K562 (cell line): ENCODE measurements at regions not wholly inside any gene's neighbourhood (a gene's known extent, or its start where the extent isn't known, plus 50 kb on each side); places are given as distances from the start of the nearest gene placed in this dataset.

ENCODE experiments used
- ATAC-seq: fragments of 200-7000 bp; cut with Tn5 transposase; 3 replicates; pipeline ENCODE4 v1.9.1; 2020; ENCODE audit warnings: moderate library complexity
- BruUV-seq: library from RNA; stranded (reverse); fragments of 400-500 nt; replicated peaks from 2 replicates; lab custom pipeline; 2021; lab: Mats Ljungman, UMichigan
- CTCF ChIA-PET: fragments of 300-600 bp; formaldehyde crosslinking; extraction: SDS; loops from one replicate; lab custom pipeline; 2021; ENCODE audit warnings: low intra/inter-chr PET ratio; lab: Yijun Ruan, JAX
- POLR2A ChIA-PET: fragments of 300-600, 350-650 bp; sonication (Branson Sonifier 250); formaldehyde crosslinking; extraction: SDS; loops from one replicate; lab custom pipeline; 2021; ENCODE audit warnings: antibody characterized with exemption, inconsistent platforms; lab: Yijun Ruan, JAX
- DNase-seq, 4 experiments: peaks; one replicate each; pipeline versions ENCODE4 v3.0.0 to v3.0.0-alpha.2; 2011 to 2018; ENCODE audit warnings: low spot score in 3 of 4, mixed read lengths in 3 of 4; ENCODE audit errors: extremely low read depth in 1 of 4
- FAIRE-seq: peaks from 2 replicates; lab custom pipeline; 2011; peaks lifted over from hg19 to GRCh38; lab: Jason Lieb, UNC
- H2AFZ ChIP-seq: 2 replicates; pipeline ENCODE4 v1.6.0; 2011; ENCODE audit warnings: low read depth, low read length, control low read depth, inconsistent platforms
- H3K27ac ChIP-seq: fragments of 200-600 bp; 3 replicates; pipeline ENCODE4 v1.8.0; 2011; ENCODE audit warnings: low read depth, mild to moderate bottlenecking, control low read depth, inconsistent platforms, low read length, moderate library complexity, mixed read lengths; ENCODE audit errors: extremely low read depth
- H3K27me3 ChIP-seq, 2 experiments: fragments of 300-600 bp in 1 of 2; 2 replicates in 1 of 2; 3 replicates in 1 of 2; pipeline versions ENCODE4 v1.6.0 to v1.8.0; 2011; ENCODE audit warnings: inconsistent platforms in 2 of 2, low read length in 2 of 2, mild to moderate bottlenecking in 1 of 2, mixed read lengths in 1 of 2, moderate library complexity in 1 of 2; ENCODE audit not compliant: control insufficient read depth in 2 of 2, insufficient read depth in 2 of 2
- H3K36me3 ChIP-seq: fragments of 300-600 bp; 3 replicates; pipeline ENCODE4 v1.8.0; 2011; ENCODE audit warnings: mild to moderate bottlenecking, low read length, inconsistent platforms; ENCODE audit not compliant: control insufficient read depth, insufficient read depth
- H3K4me1 ChIP-seq, 2 experiments: fragments of 200-600 bp in 1 of 2; replicated peaks in 1 of 2; 2 replicates in 1 of 2; 3 replicates in 1 of 2; pipeline versions ENCODE4 v1.5.1 to v1.8.0; 2011; ENCODE audit warnings: inconsistent platforms in 2 of 2, low read length in 2 of 2, mild to moderate bottlenecking in 1 of 2, mixed read lengths in 1 of 2, moderate library complexity in 1 of 2; ENCODE audit not compliant: control insufficient read depth in 2 of 2, insufficient read depth in 2 of 2
- H3K4me2 ChIP-seq: 2 replicates; pipeline ENCODE4 v1.6.1; 2011; ENCODE audit warnings: low read length, control low read depth, inconsistent platforms, mixed read lengths; ENCODE audit not compliant: insufficient read depth
- H3K4me3 ChIP-seq: fragments of 200-600 bp; sonication (generic), shearing (Covaris generic); 2 replicates; pipeline ENCODE4 v1.5.1; 2016; ENCODE audit warnings: control low read depth, inconsistent platforms
- H3K79me2 ChIP-seq: fragments of 200-600 bp; 3 replicates; pipeline ENCODE4 v1.8.0; 2011; ENCODE audit warnings: low read length, inconsistent platforms; ENCODE audit not compliant: control insufficient read depth, insufficient read depth
- H3K9ac ChIP-seq, 2 experiments: 2 replicates each; pipeline versions ENCODE4 v1.6.0 to v1.6.1; 2011; ENCODE audit warnings: low read depth in 2 of 2, low read length in 2 of 2, control low read depth in 1 of 2, inconsistent platforms in 1 of 2, mild to moderate bottlenecking in 1 of 2, mixed read lengths in 1 of 2; ENCODE audit not compliant: insufficient read depth in 1 of 2
- H3K9me1 ChIP-seq: one replicate; pipeline ENCODE4 v1.6.0; 2011; ENCODE audit warnings: inconsistent platforms, mild to moderate bottlenecking, low read length, moderate library complexity; ENCODE audit not compliant: control insufficient read depth, insufficient read depth
- H3K9me3 ChIP-seq: replicated peaks from 2 replicates; pipeline ENCODE4 v1.5.1; 2011; ENCODE audit warnings: low read depth, low read length, inconsistent platforms; ENCODE audit not compliant: control insufficient read depth, insufficient read depth
- H4K20me1 ChIP-seq: replicated peaks from 2 replicates; pipeline ENCODE4 v1.6.1; 2011; ENCODE audit warnings: low read length, inconsistent platforms, mixed read lengths; ENCODE audit not compliant: control insufficient read depth, insufficient read depth
- ARID2 ChIP-seq: fragments of 450-650 bp; IDR thresholded peaks from 2 replicates; pipeline ENCODE4 v1.6.1; 2017; ENCODE audit warnings: antibody characterized with exemption, mild to moderate bottlenecking
- HMGN3 ChIP-seq: IDR thresholded peaks from 2 replicates; pipeline ENCODE4 v1.6.1; 2011; ENCODE audit warnings: borderline replicate concordance, low read depth, mild to moderate bottlenecking, mixed read lengths, low read length; ENCODE audit not compliant: insufficient read length; ENCODE audit errors: extremely low read depth
- HNRNPK ChIP-seq: fragments of 200-400 bp; formaldehyde crosslinking; IDR thresholded peaks from one replicate; pipeline ENCODE4 v1.6.1; 2018; ENCODE audit warnings: mild to moderate bottlenecking, low read depth, low read length; ENCODE audit not compliant: poor library complexity, severe bottlenecking
- KHSRP ChIP-seq: fragments of 450-650 bp; IDR thresholded peaks from 2 replicates; pipeline ENCODE4 v1.6.1; 2017
- SRSF1 ChIP-seq: fragments of 200-400 bp; formaldehyde crosslinking; IDR thresholded peaks from 2 replicates; pipeline ENCODE4 v1.6.1; 2017; ENCODE audit warnings: mild to moderate bottlenecking, low read depth, low read length, moderate library complexity
- ZNF282 ChIP-seq: sonication (generic); formaldehyde crosslinking; IDR thresholded peaks from 2 replicates; pipeline ENCODE4 v1.8.1; 2023; ENCODE audit warnings: missing genetic modification reagents
- ZNF507 ChIP-seq: conservative IDR thresholded peaks from 2 replicates; pipeline ENCODE4 v1.6.1; 2017; ENCODE audit warnings: missing genetic modification characterization, missing compliant biosample characterization
- ZNF766 ChIP-seq: fragments of 200-800 bp; sonication (Bioruptor generic); conservative IDR thresholded peaks from 2 replicates; pipeline ENCODE4 v1.6.1; 2016; ENCODE audit warnings: missing genetic modification characterization, missing compliant biosample characterization
- WGBS: fragments of 100-300 bp; shearing (Covaris generic); methylation state at CpG from one replicate; pipeline ENCODE4 v1.1.6; 2016; ENCODE audit warnings: low coverage, mixed read lengths; ENCODE audit not compliant: insufficient coverage; ENCODE audit errors: missing lambda C conversion rate; 5-methylcytosine and 5-hydroxymethylcytosine counted together
- in situ Hi-C: fragments of 300-500 bp; cut with MboI; formaldehyde crosslinking; loops from 4 replicates; pipeline ENCODE4 v1.15.0; 2018; ENCODE audit warnings: inconsistent platforms, mixed read lengths
- intact Hi-C: fragments of 100-400 bp; cut with micrococcal nuclease; formaldehyde crosslinking; loops from 2 replicates; pipeline ENCODE4 v1.14.2; 2022

DNA sequence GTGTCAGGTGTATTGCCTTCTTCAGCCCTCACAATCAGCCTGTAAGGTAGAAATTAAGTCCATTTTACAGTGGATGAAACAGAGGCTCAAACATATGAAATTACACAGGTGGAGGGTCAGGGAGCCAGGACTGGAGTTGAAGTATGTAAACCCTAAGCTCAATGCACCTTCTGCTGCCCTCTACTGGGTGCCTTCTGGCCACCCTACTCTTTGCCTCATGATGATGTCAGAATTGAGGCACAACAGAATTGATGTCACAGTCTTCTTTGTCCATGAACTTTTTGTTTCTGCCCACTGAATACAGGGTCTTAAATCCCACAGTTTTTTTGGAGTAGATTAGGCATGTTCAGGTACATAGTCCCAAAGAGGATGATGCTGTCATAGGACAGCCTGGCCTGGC is 400.8 kb upstream of the CHD6 start (continued):
- no peak for TF ChIP-seq HMGN3
- no peak for TF ChIP-seq KHSRP
- TF ChIP-seq SRSF1 = no peak
- TF ChIP-seq, all 486 proteins: peak for 6

GRCh38 chr20:42010090-42010489 is 391.9 kb upstream of the CHD6 start:
- no peaks in the 10 kb centered on the region for H3K9me3 ChIP-seq
- no TSS peak for BruUV-seq
- intact Hi-C loops = no loop called here

DNA sequence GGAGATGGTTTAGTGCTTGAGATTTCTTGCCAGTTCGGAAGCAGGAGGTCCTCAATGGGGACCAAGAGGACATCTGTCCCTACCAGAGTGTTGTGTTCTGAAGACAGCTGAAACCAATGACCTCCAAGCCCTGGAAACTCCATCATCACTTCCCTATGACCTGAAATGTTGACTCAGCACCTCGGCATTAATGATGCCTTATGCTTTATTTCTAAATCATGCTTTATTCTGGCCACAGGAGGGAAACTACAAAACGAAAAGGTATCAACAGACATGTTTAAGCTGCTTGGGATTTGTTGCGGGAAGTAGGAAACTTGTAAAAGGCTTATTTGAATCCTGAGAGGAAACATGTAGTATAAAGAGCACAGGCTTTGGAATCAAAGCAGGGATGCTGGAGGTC is 389.1 kb upstream of the CHD6 start:
- in situ Hi-C loops = no loop called here
- Histone ChIP-seq H3K9me3 (no peaks in the 10 kb centered on the region), H3K79me2 (no peaks in the 10 kb centered on the region), H2AFZ (no peak overlapping the region), H3K27me3 (no peaks in the 10 kb centered on the region), H4K20me1 (no peaks in the 10 kb centered on the region), H3K4me1 (no peaks in the 10 kb centered on the region), H3K27ac (no peak overlapping the region), H3K9ac (no peak overlapping the region), H3K4me3 (no peak overlapping the region), H3K9me1 (no peaks in the 10 kb centered on the region), H3K4me2 (no peak overlapping the region), H3K36me3 (no peaks in the 10 kb centered on the region)
- no peak for DNase-seq
- 0% methylated on average over 4 of the region's 4 CpGs for WGBS
- ChIA-PET POLR2A (no interaction called here), CTCF (no interaction called here)
- intact Hi-C loops = no loop called here
- ATAC-seq = no peak
- FAIRE-seq = no peak
- BruUV-seq = no TSS peak
- no peak for TF ChIP-seq ARID2
- no peak for TF ChIP-seq HNRNPK
- TF ChIP-seq ZNF766 (CRISPR knock-in tag) = no peak
- TF ChIP-seq ZNF282 (CRISPR knock-in tag) = no peak

More at GRCh38 chr20:42010090-42010489, 391.9 kb upstream of the CHD6 start:
- Histone ChIP-seq H3K4me1 (no peaks in the 10 kb centered on the region), H3K4me3 (no peak overlapping the region), H2AFZ (no peak overlapping the region)
- DNase-seq = no peak
- FAIRE-seq = no peak
- TF ChIP-seq ZNF507 (tag) = no peak
- TF ChIP-seq, all 486 proteins: peak for 0
- CTCF ChIA-PET = no interaction called here
- Histone ChIP-seq H3K9me1 (no peaks in the 10 kb centered on the region), H3K36me3 (no peaks in the 10 kb centered on the region), H3K4me2 (no peak overlapping the region), H3K27ac (no peak overlapping the region), H4K20me1 (no peaks in the 10 kb centered on the region), H3K79me2 (no peaks in the 10 kb centered on the region), H3K9ac (no peak overlapping the region), H3K27me3 (no peaks in the 10 kb centered on the region)
- in situ Hi-C loops = no loop called here
- POLR2A ChIA-PET = no interaction called here
- no peak for ATAC-seq
- 4% methylated on average over 3 of the region's 3 CpGs for WGBS
